Cardiac fibroblast (primary cell): ENCODE measurements at regions not wholly inside any gene's neighbourhood (a gene's known extent, or its start where the extent isn't known, plus 50 kb on each side); places are given as distances from the start of the nearest gene placed in this dataset.

Experiments
- DNase-seq, 2 donors: peaks; one replicate each; pipeline versions ENCODE4 v3.0.0 to v3.0.0-alpha.2; 2010; ENCODE audit warnings: low read depth in 2 of 2
- H3K4me3 ChIP-seq, 2 donors: replicated peaks in 1 of 2; 1 replicate in 1 of 2; 2 replicates in 1 of 2; pipeline ENCODE4 v1.5.1; 2011; ENCODE audit warnings: low read depth in 2 of 2, low read length in 2 of 2, mild to moderate bottlenecking in 2 of 2, moderate library complexity in 1 of 2
- CTCF ChIP-seq: IDR thresholded peaks from one replicate; pipeline ENCODE4 v1.5.1; 2011; ENCODE audit warnings: low read depth, mild to moderate bottlenecking, low read length, inconsistent platforms

- no peak for DNase-seq
- no peak for TF ChIP-seq CTCF
- no peak overlapping the region for H3K4me3 ChIP-seq
Observed at GRCh38 chr6:4012826-4013225, 66.1 kb downstream of the FAM217A start.

GRCh38 chr6:4017058-4017739 lies 61.7 kb downstream of the FAM217A start:
- DNase-seq = no peak
- peak overlapping the region; percentile 79 to 81 for H3K4me3 ChIP-seq
- no peak for TF ChIP-seq CTCF

GRCh38 chr6:4017834-4018170 lies 61.1 kb downstream of the FAM217A start:
- DNase-seq = peak; percentile 46 to 61
- peak overlapping the region; percentile 79 to 81 for H3K4me3 ChIP-seq
- TF ChIP-seq CTCF = no peak

- H3K4me3 ChIP-seq = peak overlapping the region; percentile 79 to 81
- DNase-seq = peak; percentile 97
- TF ChIP-seq CTCF = peak; percentile 51
Observed at GRCh38 chr6:4018171-4018923, 60.6 kb downstream of the FAM217A start.
